Ishikawa (cell line): ENCODE measurements at regions not wholly inside any gene's neighbourhood (a gene's known extent, or its start where the extent isn't known, plus 50 kb on each side); places are given as distances from the start of the nearest gene placed in this dataset.

Experiments
- EP300 ChIP-seq: IDR thresholded peaks from 2 replicates; pipeline ENCODE4 v1.6.1; 2012; ENCODE audit warnings: borderline replicate concordance
- MAX ChIP-seq: IDR thresholded peaks from 2 replicates; pipeline ENCODE4 v1.6.1; 2012
- RAD21 ChIP-seq: IDR thresholded peaks from 2 replicates; pipeline ENCODE4 v1.6.1; 2012; ENCODE audit warnings: low read depth
- REST ChIP-seq: IDR thresholded peaks from 2 replicates; pipeline ENCODE4 v1.6.1; 2012; ENCODE audit warnings: low read depth, mild to moderate bottlenecking
- TAF1 ChIP-seq: IDR thresholded peaks from 2 replicates; pipeline ENCODE4 v1.6.1; 2012; ENCODE audit warnings: low read depth, mild to moderate bottlenecking
- TCF12 ChIP-seq: IDR thresholded peaks from 2 replicates; pipeline ENCODE4 v1.6.1; 2012; ENCODE audit warnings: low read depth
- TEAD4 ChIP-seq: IDR thresholded peaks from 2 replicates; pipeline ENCODE4 v1.6.1; 2012
- ZBTB7A ChIP-seq: IDR thresholded peaks from 2 replicates; pipeline ENCODE4 v1.6.1; 2012; ENCODE audit warnings: low read depth

DNA sequence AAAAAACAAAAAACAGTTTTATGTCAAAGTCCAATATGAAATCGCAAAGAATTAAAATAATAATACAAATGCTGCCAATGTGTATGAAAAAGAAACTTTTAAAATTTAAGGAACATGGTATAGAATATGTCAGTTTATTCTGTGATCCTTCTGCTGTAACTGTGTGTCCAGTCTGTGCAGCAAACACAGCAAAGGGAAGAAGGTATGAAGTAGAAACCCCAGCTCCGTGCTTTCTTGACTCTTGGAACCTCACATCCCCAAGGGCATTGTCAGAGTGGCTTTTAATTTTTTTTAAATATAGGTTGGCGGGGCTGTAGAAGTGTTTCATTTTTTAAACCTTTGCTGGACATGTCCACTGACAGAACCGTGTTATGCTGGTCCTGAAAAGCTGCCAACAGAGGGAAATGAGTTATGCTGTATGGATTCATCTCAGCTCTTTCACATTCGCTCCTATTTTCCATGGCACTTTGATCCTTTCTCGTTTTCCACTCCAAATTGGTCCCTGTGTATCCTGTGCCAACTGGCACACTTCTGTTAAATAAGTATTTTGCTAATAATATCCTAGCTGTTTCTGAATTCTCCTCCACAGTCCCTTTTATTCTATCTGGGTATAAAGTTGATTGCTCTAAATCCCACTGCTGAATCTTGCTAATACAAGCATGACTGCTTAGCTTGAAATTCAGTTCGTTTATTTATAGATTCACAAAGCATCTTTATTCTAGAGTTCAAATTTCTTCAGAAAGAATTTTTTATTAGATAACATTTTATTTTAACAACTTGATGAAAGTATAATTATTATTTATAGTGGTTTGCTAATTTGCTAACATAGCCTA is 127.0 kb upstream of the DDIT4L start:
- TF ChIP-seq MAX (no peak), TCF12 (no peak), REST (no peak), RAD21 (no peak), TAF1 (no peak), EP300 (no peak), TEAD4 (no peak), ZBTB7A (no peak)
